ENCODE measurements at regions not wholly inside any gene's neighbourhood (a gene's known extent, or its start where the extent isn't known, plus 50 kb on each side); places are given as distances from the start of the nearest gene placed in this dataset.

DNA sequence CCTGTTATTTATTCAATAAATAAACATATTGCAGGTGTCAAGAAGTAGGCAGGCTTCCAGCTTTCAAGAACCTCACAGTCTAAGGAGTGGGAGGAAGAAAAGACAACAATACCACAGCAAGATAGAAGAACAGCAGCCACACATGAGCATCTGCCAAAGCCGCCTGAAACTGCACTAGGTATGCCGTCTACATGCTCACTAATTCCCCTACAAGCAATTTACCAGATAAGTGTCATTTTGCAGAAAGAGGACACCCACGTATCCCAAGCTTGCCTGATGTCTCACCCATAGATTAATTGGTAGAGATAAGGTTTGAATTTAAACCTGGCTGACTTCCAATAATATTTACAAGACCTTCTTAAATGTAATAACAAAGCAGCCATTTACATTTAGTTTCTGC is 439.4 kb upstream of the CPEB2 start:
- no peak overlapping the region for H2BK15ac ChIP-seq (ENCODE audit: low read depth, low read length)
- no peak overlapping the region for H3K9ac ChIP-seq (ENCODE audit: extremely low read depth, insufficient read length, low read length)
- H4K20me1 ChIP-seq (ENCODE audit: control insufficient read depth, insufficient read depth, insufficient read length): no peaks in the 10 kb centered on the region
- H3K23ac ChIP-seq (ENCODE audit: insufficient read length, low read depth, low read length): no peak overlapping the region
- H3K4me1 ChIP-seq (ENCODE audit: insufficient read depth, low read length): no peaks in the 10 kb centered on the region
- Mint-ChIP-seq H3K36me3 (ENCODE audit: insufficient read depth in 1 of 3, low read depth in 3 of 3) (peaks cover 0 to 7% (median 4%) of the 10 kb centered on the region in 3 experiments; a peak in 4 of 7 replicates), H3K4me1 (no peaks in the 10 kb centered on the region), H3K9me3 (peaks cover 6 to 8% of the 10 kb centered on the region in 2 experiments), H3K27me3 (ENCODE audit: low read depth) (no peaks in the 10 kb centered on the region), H3K4me3 (no peak overlapping the region), H3K27ac (no peak overlapping the region)
- no peak for DNase-seq
- H2BK12ac ChIP-seq (ENCODE audit: insufficient read length, low read depth, low read length): no peak overlapping the region
- no CpG with 5 or more reads among the region's 3 CpGs for WGBS (ENCODE audit: extremely low coverage, insufficient read length, low lambda C conversion rate)
- no peak overlapping the region for H3K56ac ChIP-seq (ENCODE audit: insufficient read length, low read depth, low read length)
- no peak overlapping the region for H3K27ac ChIP-seq (ENCODE audit: insufficient read length, low read depth, low read length)
- no peak overlapping the region for H4K91ac ChIP-seq (ENCODE audit: insufficient read length, low read depth, low read length)
- no peak overlapping the region for H2AFZ ChIP-seq (ENCODE audit: low read length)
- H3K9me3 ChIP-seq (ENCODE audit: control insufficient read depth, low read depth, low read length): no peaks in the 10 kb centered on the region
- no peak overlapping the region for H3K4me2 ChIP-seq (ENCODE audit: insufficient read depth, insufficient read length, low read length)
- no peaks in the 10 kb centered on the region for H3K23me2 ChIP-seq (ENCODE audit: insufficient read length, low read depth, low read length, poor library complexity, severe bottlenecking)
- H3K79me2 ChIP-seq (ENCODE audit: insufficient read depth, low read length): no peaks in the 10 kb centered on the region
- H3K4ac ChIP-seq (ENCODE audit: low read depth, low read length): no peak overlapping the region
- no peak overlapping the region for H2BK5ac ChIP-seq (ENCODE audit: insufficient read length, low read length)
- no peak overlapping the region for H3K14ac ChIP-seq (ENCODE audit: insufficient read depth, low read length)
- TF ChIP-seq, protein P1, sequence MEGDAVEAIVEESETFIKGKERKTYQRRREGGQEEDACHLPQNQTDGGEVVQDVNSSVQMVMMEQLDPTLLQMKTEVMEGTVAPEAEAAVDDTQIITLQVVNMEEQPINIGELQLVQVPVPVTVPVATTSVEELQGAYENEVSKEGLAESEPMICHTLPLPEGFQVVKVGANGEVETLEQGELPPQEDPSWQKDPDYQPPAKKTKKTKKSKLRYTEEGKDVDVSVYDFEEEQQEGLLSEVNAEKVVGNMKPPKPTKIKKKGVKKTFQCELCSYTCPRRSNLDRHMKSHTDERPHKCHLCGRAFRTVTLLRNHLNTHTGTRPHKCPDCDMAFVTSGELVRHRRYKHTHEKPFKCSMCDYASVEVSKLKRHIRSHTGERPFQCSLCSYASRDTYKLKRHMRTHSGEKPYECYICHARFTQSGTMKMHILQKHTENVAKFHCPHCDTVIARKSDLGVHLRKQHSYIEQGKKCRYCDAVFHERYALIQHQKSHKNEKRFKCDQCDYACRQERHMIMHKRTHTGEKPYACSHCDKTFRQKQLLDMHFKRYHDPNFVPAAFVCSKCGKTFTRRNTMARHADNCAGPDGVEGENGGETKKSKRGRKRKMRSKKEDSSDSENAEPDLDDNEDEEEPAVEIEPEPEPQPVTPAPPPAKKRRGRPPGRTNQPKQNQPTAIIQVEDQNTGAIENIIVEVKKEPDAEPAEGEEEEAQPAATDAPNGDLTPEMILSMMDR (conservative IDR thresholded peaks at IDR 0.05): no peak
- no peak overlapping the region for H2BK20ac ChIP-seq (ENCODE audit: low read depth, low read length, poor library complexity, severe bottlenecking)
- no peak overlapping the region for H4K5ac ChIP-seq (ENCODE audit: insufficient read length, low read depth, low read length)
- H3K79me1 ChIP-seq (ENCODE audit: insufficient read depth, low read depth, low read length, poor library complexity, severe bottlenecking): no peaks in the 10 kb centered on the region
- H2AK5ac ChIP-seq (ENCODE audit: insufficient read length, low read length): no peak overlapping the region
- H3K27me3 ChIP-seq (ENCODE audit: insufficient read depth, low read length): no peaks in the 10 kb centered on the region
- no peak overlapping the region for H2BK120ac ChIP-seq (ENCODE audit: low read depth, low read length, poor library complexity, severe bottlenecking)
- H3K18ac ChIP-seq (ENCODE audit: insufficient read length, low read depth, low read length): no peak overlapping the region
- no peak overlapping the region for H4K8ac ChIP-seq (replicated peaks; ENCODE audit: insufficient read length, low read depth, low read length)
- H3T11ph ChIP-seq (ENCODE audit: low read length): no peak overlapping the region

Data from H9 (cell line).